Mesenchymal stem cell (in vitro differentiated cells and primary cell): ENCODE measurements at regions not wholly inside any gene's neighbourhood (a gene's known extent, or its start where the extent isn't known, plus 50 kb on each side); places are given as distances from the start of the nearest gene placed in this dataset.

Experiments
- DNase-seq: peaks from one replicate; pipeline ENCODE4 v3.0.0-alpha.2; 2013
- H2AFZ ChIP-seq: one replicate; pipeline ENCODE4 v1.6.1; 2013; ENCODE audit warnings: low read depth, mild to moderate bottlenecking, control low read depth, inconsistent platforms, low read length, moderate library complexity
- H2AK5ac ChIP-seq: 2 replicates; pipeline ENCODE4 v1.6.1; 2013; ENCODE audit warnings: low read length, moderate library complexity, mild to moderate bottlenecking, inconsistent platforms; ENCODE audit not compliant: severe bottlenecking
- H2BK120ac ChIP-seq: one replicate; pipeline ENCODE4 v1.6.1; 2013; ENCODE audit warnings: low read depth, mild to moderate bottlenecking, inconsistent platforms, low read length, moderate library complexity
- H2BK12ac ChIP-seq, 2 experiments: one replicate each; pipeline ENCODE4 v1.6.1; 2013; ENCODE audit warnings: inconsistent platforms in 2 of 2, low read length in 2 of 2, mild to moderate bottlenecking in 2 of 2, moderate library complexity in 2 of 2, control low read depth in 1 of 2
- H2BK15ac ChIP-seq: one replicate; pipeline ENCODE4 v1.6.1; 2013; ENCODE audit warnings: mild to moderate bottlenecking, low read depth, inconsistent platforms; ENCODE audit not compliant: poor library complexity, severe bottlenecking
- H2BK5ac ChIP-seq: 2 replicates; pipeline ENCODE4 v1.6.1; 2013; ENCODE audit warnings: low read depth, mild to moderate bottlenecking, low read length, control low read depth, inconsistent platforms; ENCODE audit not compliant: poor library complexity, severe bottlenecking
- H3K14ac ChIP-seq, 2 experiments: one replicate each; pipeline ENCODE4 v1.6.1; 2013; ENCODE audit warnings: inconsistent platforms in 2 of 2, low read length in 2 of 2, control low read depth in 1 of 2, mild to moderate bottlenecking in 1 of 2, moderate library complexity in 1 of 2
- H3K18ac ChIP-seq, 2 experiments: one replicate each; pipeline ENCODE4 v1.6.1; 2013; ENCODE audit warnings: inconsistent platforms in 2 of 2, low read length in 2 of 2, control low read depth in 1 of 2, low read depth in 1 of 2, mild to moderate bottlenecking in 1 of 2
- H3K23ac ChIP-seq, 2 experiments: one replicate each; pipeline ENCODE4 v1.6.1; 2013; ENCODE audit warnings: inconsistent platforms in 2 of 2, low read length in 2 of 2, mild to moderate bottlenecking in 2 of 2, moderate library complexity in 2 of 2, control low read depth in 1 of 2
- H3K27ac ChIP-seq: 2 replicates; pipeline ENCODE4 v1.5.1; 2013; ENCODE audit warnings: mild to moderate bottlenecking, moderate library complexity, low read length, control low read depth, inconsistent platforms; ENCODE audit not compliant: poor library complexity, severe bottlenecking
- H3K27me3 ChIP-seq, 2 experiments: 2 replicates each; pipeline versions ENCODE4 v1.6.1 to v1.7.0; 2013; ENCODE audit warnings: low read length in 2 of 2, mild to moderate bottlenecking in 2 of 2, moderate library complexity in 2 of 2, control low read depth in 1 of 2, inconsistent platforms in 1 of 2; ENCODE audit not compliant: control insufficient read depth in 1 of 2, insufficient read depth in 1 of 2
- H3K36me3 ChIP-seq, 2 experiments: 2 replicates each; pipeline versions ENCODE4 v1.6.1 to v1.7.0; 2013; ENCODE audit warnings: low read length in 2 of 2, control low read depth in 1 of 2, inconsistent platforms in 1 of 2, low read depth in 1 of 2, mild to moderate bottlenecking in 1 of 2; ENCODE audit not compliant: insufficient read depth in 2 of 2, control insufficient read depth in 1 of 2
- H3K4ac ChIP-seq, 2 experiments: one replicate each; pipeline ENCODE4 v1.6.1; 2013; ENCODE audit warnings: inconsistent platforms in 2 of 2, low read length in 2 of 2, mild to moderate bottlenecking in 2 of 2, moderate library complexity in 2 of 2, control low read depth in 1 of 2, low read depth in 1 of 2
- H3K4me1 ChIP-seq: 2 replicates; pipeline ENCODE4 v1.6.1; 2013; ENCODE audit warnings: low read depth, low read length, control low read depth; ENCODE audit not compliant: control insufficient read depth, insufficient read depth
- H3K4me2 ChIP-seq: 2 replicates; pipeline ENCODE4 v1.6.1; 2013; ENCODE audit warnings: low read length, mild to moderate bottlenecking, inconsistent platforms; ENCODE audit not compliant: poor library complexity, severe bottlenecking
- H3K4me3 ChIP-seq, 2 experiments: 2 replicates each; pipeline versions ENCODE4 v1.5.1 to v1.7.0; 2013; ENCODE audit warnings: low read length in 2 of 2, mild to moderate bottlenecking in 2 of 2, control low read depth in 1 of 2, low read depth in 1 of 2; ENCODE audit not compliant: insufficient read depth in 1 of 2
- H3K79me1 ChIP-seq: replicated peaks from 2 replicates; pipeline ENCODE4 v1.6.1; 2013; ENCODE audit warnings: mild to moderate bottlenecking, control low read depth, low read length, inconsistent platforms; ENCODE audit not compliant: poor library complexity, severe bottlenecking
- H3K9ac ChIP-seq: 2 replicates; pipeline ENCODE4 v1.7.0; 2013; ENCODE audit warnings: mild to moderate bottlenecking, low read length, moderate library complexity
- H3K9me3 ChIP-seq: 2 replicates; pipeline ENCODE4 v1.7.0; 2013; ENCODE audit warnings: mild to moderate bottlenecking, low read length; ENCODE audit not compliant: control insufficient read depth
- H4K8ac ChIP-seq: one replicate; pipeline ENCODE4 v1.6.1; 2013; ENCODE audit warnings: inconsistent platforms, mild to moderate bottlenecking, low read length, moderate library complexity
- H4K91ac ChIP-seq: one replicate; pipeline ENCODE4 v1.6.1; 2013; ENCODE audit warnings: mild to moderate bottlenecking, low read length, inconsistent platforms
- WGBS: methylation state at CpG from one replicate; pipeline ENCODE4 v1.1.7; 2013; ENCODE audit warnings: mixed read lengths; 5-methylcytosine and 5-hydroxymethylcytosine counted together

DNA sequence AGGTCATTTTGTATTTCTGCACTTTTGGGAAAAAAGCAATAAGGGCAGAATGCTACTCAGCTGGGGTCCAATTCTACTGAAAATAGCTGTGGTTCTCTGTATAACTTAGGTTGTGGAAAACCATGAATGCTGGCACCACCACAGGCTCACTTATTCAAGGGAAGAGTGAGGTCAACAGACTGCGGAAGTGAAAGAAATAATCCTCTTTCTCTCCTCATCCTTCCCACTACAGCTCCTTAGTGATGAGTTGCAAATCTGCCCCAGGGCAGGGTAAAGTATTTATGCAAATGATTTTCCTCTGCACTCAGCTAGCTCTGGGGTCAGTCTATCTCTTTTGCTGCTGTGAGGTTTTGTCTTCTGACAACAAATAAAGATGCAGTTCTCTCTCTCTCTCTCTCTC lies 74.1 kb upstream of the PTPRZ1 start:
- WGBS = 64% methylated on average over 1 of the region's 1 CpG
- Histone ChIP-seq H3K4ac (no peak overlapping the region), H2BK15ac (no peak overlapping the region)

DNA sequence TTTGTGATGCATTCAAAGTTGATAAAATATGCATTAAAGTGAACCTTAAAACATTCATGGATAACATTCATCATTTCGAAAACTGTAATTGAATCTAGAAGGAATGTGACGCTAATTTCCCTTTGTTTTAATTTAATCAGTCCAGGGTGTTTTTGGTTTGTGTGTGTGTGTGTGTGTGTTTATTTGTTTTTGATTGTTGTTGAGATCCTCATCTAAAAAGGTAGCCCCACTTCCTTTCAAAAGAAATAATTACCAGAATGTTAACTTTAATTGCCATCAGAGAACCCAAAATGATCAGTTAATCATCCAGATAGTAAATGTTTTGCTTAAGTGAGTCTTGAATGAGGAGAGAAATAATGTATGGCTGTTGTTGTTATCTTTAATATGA lies 74.5 kb upstream of the PTPRZ1 start:
- no peak overlapping the region for H2BK120ac ChIP-seq
- H2BK15ac ChIP-seq = no peak overlapping the region
- no peak for DNase-seq
- H3K9me3 ChIP-seq = no peaks in the 10 kb centered on the region
- no peaks in the 10 kb centered on the region for H3K4me1 ChIP-seq
- no peak overlapping the region for H2AFZ ChIP-seq
- H3K9ac ChIP-seq = no peak overlapping the region
- no peak overlapping the region for H2AK5ac ChIP-seq
- no peak overlapping the region for H3K18ac ChIP-seq
- H4K8ac ChIP-seq = no peak overlapping the region
- no peaks in the 10 kb centered on the region for H3K79me1 ChIP-seq
- H3K4me2 ChIP-seq = no peak overlapping the region
- no peak overlapping the region for H3K23ac ChIP-seq
- no peak overlapping the region for H3K14ac ChIP-seq
- H4K91ac ChIP-seq = no peak overlapping the region
- no peak overlapping the region for H3K4me3 ChIP-seq
- WGBS = 92% methylated on average over 2 of the region's 2 CpGs
- no peaks in the 10 kb centered on the region for H3K27me3 ChIP-seq
- H3K4ac ChIP-seq = no peak overlapping the region
- no peak overlapping the region for H2BK5ac ChIP-seq
- H3K27ac ChIP-seq = no peak overlapping the region
- no peak overlapping the region for H2BK12ac ChIP-seq
- H3K36me3 ChIP-seq = no peaks in the 10 kb centered on the region

More for the DNA sequence above, 74.1 kb upstream of the PTPRZ1 start:
- Histone ChIP-seq H2AK5ac (no peak overlapping the region), H3K9ac (no peak overlapping the region), H4K91ac (no peak overlapping the region), H3K36me3 (no peaks in the 10 kb centered on the region), H4K8ac (no peak overlapping the region), H3K4me3 (no peak overlapping the region), H2AFZ (no peak overlapping the region), H3K4me2 (no peak overlapping the region), H3K79me1 (no peaks in the 10 kb centered on the region), H2BK120ac (no peak overlapping the region), H3K27me3 (no peaks in the 10 kb centered on the region), H3K23ac (no peak overlapping the region), H3K14ac (no peak overlapping the region), H3K4me1 (no peaks in the 10 kb centered on the region), H2BK12ac (no peak overlapping the region), H3K27ac (no peak overlapping the region), H3K9me3 (no peaks in the 10 kb centered on the region), H3K18ac (no peak overlapping the region), H2BK5ac (no peak overlapping the region)
- DNase-seq = no peak

DNA sequence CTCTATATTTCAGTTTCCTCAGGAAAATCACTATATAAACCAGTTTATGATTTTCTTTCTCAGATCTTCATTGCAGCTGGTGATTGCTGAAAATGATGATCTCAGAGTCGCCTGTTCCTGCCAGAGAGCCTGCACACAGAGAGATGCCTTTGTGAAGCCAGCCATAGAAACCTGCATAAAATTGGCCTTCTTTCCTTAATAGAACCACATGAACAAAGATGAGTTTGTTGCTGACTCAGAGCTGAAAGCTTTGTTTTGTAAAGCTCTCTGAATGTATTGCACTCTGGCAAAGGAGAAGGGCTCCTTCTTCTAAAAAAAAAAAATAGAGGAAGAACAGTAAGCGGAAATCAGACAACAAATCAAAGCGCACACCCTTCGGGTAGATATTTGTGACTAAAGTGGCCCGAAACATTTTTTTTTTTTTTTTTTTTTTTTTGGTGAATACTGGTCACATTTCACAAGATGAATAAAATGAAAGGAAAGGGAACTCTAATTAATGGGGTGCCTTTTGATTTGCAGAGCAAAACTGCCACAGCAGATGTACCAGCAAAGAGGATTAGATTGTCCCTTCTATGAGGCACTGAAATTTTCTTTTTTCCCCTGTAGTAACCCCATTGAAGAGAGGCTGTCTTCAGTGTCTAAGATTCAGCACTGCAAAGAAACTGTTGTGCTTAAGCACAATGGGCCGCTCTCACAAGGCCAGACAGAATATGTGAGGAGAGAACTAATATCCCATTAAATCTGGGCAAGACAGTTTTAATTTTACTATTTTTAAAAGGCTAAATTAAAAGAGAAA lies 75.1 kb upstream of the PTPRZ1 start:
- WGBS = 87% methylated on average over 6 of the region's 6 CpGs
- Histone ChIP-seq H3K9ac (peak overlapping the region; percentile 26), H3K9me3 (no peaks in the 10 kb centered on the region), H3K14ac (no peak overlapping the region), H3K23ac (no peak overlapping the region), H2BK15ac (no peak overlapping the region), H3K4me1 (no peaks in the 10 kb centered on the region), H4K8ac (no peak overlapping the region), H2AFZ (no peak overlapping the region), H2BK5ac (no peak overlapping the region), H4K91ac (no peak overlapping the region), H3K4me2 (no peak overlapping the region), H2BK12ac (no peak overlapping the region), H3K18ac (no peak overlapping the region), H2BK120ac (no peak overlapping the region), H3K79me1 (no peaks in the 10 kb centered on the region), H2AK5ac (no peak overlapping the region), H3K27ac (peak overlapping the region; percentile 53), H3K4me3 (no peak overlapping the region), H3K36me3 (no peaks in the 10 kb centered on the region), H3K4ac (no peak overlapping the region), H3K27me3 (no peaks in the 10 kb centered on the region)
- no peak for DNase-seq

DNA sequence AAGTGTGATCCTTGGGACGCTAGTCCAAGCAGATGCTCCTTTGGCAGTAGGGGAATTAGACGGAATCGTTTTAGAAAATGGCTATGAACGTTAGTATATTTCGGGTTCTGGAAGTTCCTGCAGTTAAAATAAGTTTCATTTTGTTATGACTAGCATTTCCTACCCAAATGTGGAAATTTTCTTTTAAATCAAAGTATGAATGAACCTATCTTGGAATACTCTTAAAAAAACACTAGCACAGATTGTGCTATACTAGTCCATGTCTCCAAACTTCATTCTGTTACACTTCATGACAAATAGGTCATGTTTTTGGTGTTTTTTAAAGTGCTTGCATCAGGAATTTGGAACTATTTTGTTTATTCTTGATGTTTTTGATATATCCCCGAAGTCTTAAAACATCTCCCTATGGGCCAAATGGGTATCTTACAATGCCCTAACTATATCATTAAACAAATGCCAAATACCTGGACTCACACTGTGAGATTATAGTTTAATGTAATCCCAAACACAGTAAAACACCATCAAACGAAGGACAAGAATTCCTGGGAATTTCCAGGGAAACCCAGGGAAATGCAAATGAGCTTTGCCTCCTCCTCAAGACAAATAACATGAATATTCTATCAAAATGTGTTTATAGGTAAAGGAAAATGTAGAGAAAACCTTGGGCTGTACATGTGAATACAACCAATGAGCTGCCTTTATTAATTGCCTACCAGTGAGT lies 75.9 kb upstream of the PTPRZ1 start:
- Histone ChIP-seq H3K4me3 (no peak overlapping the region), H3K18ac (no peak overlapping the region), H3K9me3 (no peaks in the 10 kb centered on the region), H2BK5ac (no peak overlapping the region), H3K4ac (no peak overlapping the region), H2BK120ac (no peak overlapping the region), H3K27ac (no peak overlapping the region), H3K27me3 (no peaks in the 10 kb centered on the region), H3K4me1 (no peaks in the 10 kb centered on the region), H4K8ac (no peak overlapping the region), H3K79me1 (no peaks in the 10 kb centered on the region), H3K4me2 (no peak overlapping the region), H2BK12ac (no peak overlapping the region), H3K36me3 (no peaks in the 10 kb centered on the region), H3K9ac (no peak overlapping the region), H2BK15ac (no peak overlapping the region), H4K91ac (no peak overlapping the region), H2AFZ (no peak overlapping the region), H3K14ac (no peak overlapping the region), H3K23ac (no peak overlapping the region), H2AK5ac (no peak overlapping the region)
- WGBS = 70% methylated on average over 5 of the region's 7 CpGs
- DNase-seq = no peak
